SJSA1 (cell line): ENCODE measurements at regions not wholly inside any gene's neighbourhood (a gene's known extent, or its start where the extent isn't known, plus 50 kb on each side); places are given as distances from the start of the nearest gene placed in this dataset.
"Not testable (repeated sequence)": the region's sequence is repeated elsewhere in the genome, so short reads cannot be mapped to it uniquely, and the experiment has no call there.

Source experiments
- DNase-seq, 2 experiments: peaks; one replicate each; pipeline ENCODE4 v3.0.0-alpha.2; 2015 to 2020; ENCODE audit warnings: low spot score in 2 of 2, low read depth in 1 of 2
- H3K27ac ChIP-seq: fragments of 250-450 bp; sonication (Bioruptor Pico); 2 replicates; pipeline ENCODE4 v1.5.1; 2020; ENCODE audit warnings: mild to moderate bottlenecking, moderate library complexity
- H3K27me3 ChIP-seq: fragments of 250-450 bp; sonication (Bioruptor Pico); replicated peaks from 2 replicates; pipeline ENCODE4 v1.5.1; 2020; ENCODE audit warnings: mild to moderate bottlenecking, moderate library complexity
- H3K36me3 ChIP-seq: fragments of 250-450 bp; sonication (Bioruptor Pico); 2 replicates; pipeline ENCODE4 v1.5.1; 2020; ENCODE audit warnings: mild to moderate bottlenecking
- H3K4me1 ChIP-seq: fragments of 250-450 bp; sonication (Bioruptor Pico); replicated peaks from 2 replicates; pipeline ENCODE4 v1.6.1; 2021; ENCODE audit warnings: mild to moderate bottlenecking
- H3K4me3 ChIP-seq: fragments of 250-450 bp; sonication (Bioruptor Pico); 2 replicates; pipeline ENCODE4 v1.5.1; 2020; ENCODE audit warnings: mild to moderate bottlenecking
- H3K9me3 ChIP-seq: fragments of 250-450 bp; sonication (Bioruptor Pico); replicated peaks from 2 replicates; pipeline ENCODE4 v1.5.1; 2020; ENCODE audit warnings: mild to moderate bottlenecking

GRCh38 chr1:200266871-200267270 lies 143.0 kb downstream of the ZNF281 start:
- H3K27me3 ChIP-seq = no peaks in the 10 kb centered on the region
- H3K36me3 ChIP-seq = no peaks in the 10 kb centered on the region
- no peaks in the 10 kb centered on the region for H3K4me1 ChIP-seq
- no peaks in the 10 kb centered on the region for H3K9me3 ChIP-seq
- no peak overlapping the region for H3K4me3 ChIP-seq
- no peak overlapping the region for H3K27ac ChIP-seq
- DNase-seq = no peak

- no peaks in the 10 kb centered on the region for H3K4me1 ChIP-seq
Measured at GRCh38 chr1:200265881-200266280, 144.0 kb downstream of the ZNF281 start.

GRCh38 chr1:200265104-200265503 lies 144.7 kb downstream of the ZNF281 start:
- Histone ChIP-seq H3K4me1 (no peaks in the 10 kb centered on the region), H3K27me3 (no peaks in the 10 kb centered on the region), H3K4me3 (no peak overlapping the region), H3K36me3 (no peaks in the 10 kb centered on the region), H3K27ac (no peak overlapping the region), H3K9me3 (no peaks in the 10 kb centered on the region)
- DNase-seq = no peak

More at GRCh38 chr1:200265881-200266280, 144.0 kb downstream of the ZNF281 start:
- Histone ChIP-seq H3K9me3 (no peaks in the 10 kb centered on the region), H3K36me3 (no peaks in the 10 kb centered on the region), H3K4me3 (no peak overlapping the region), H3K27me3 (no peaks in the 10 kb centered on the region), H3K27ac (no peak overlapping the region)
- DNase-seq = no peak

- DNase-seq = no peak
- Histone ChIP-seq H3K27ac (no peak overlapping the region), H3K4me1 (no peaks in the 10 kb centered on the region), H3K36me3 (no peaks in the 10 kb centered on the region), H3K4me3 (no peak overlapping the region), H3K27me3 (no peaks in the 10 kb centered on the region), H3K9me3 (no peaks in the 10 kb centered on the region)
Measured at GRCh38 chr1:200263203-200263602, 146.6 kb downstream of the ZNF281 start.

- Histone ChIP-seq H3K36me3 (no peaks in the 10 kb centered on the region), H3K9me3 (no peaks in the 10 kb centered on the region), H3K4me3 (no peak overlapping the region), H3K27me3 (no peaks in the 10 kb centered on the region), H3K27ac (no peak overlapping the region), H3K4me1 (no peaks in the 10 kb centered on the region)
- DNase-seq = no peak
Measured at GRCh38 chr1:200262326-200262965, 147.4 kb downstream of the ZNF281 start.

GRCh38 chr1:200260597-200261335 lies 149.1 kb downstream of the ZNF281 start:
- DNase-seq = no peak
- Histone ChIP-seq H3K4me3 (no peak overlapping the region), H3K4me1 (no peaks in the 10 kb centered on the region), H3K36me3 (no peaks in the 10 kb centered on the region), H3K27ac (no peak overlapping the region), H3K27me3 (no peaks in the 10 kb centered on the region), H3K9me3 (no peaks in the 10 kb centered on the region)

- Histone ChIP-seq H3K27ac (no peak overlapping the region), H3K36me3 (no peaks in the 10 kb centered on the region), H3K4me3 (no peak overlapping the region), H3K9me3 (no peaks in the 10 kb centered on the region), H3K27me3 (no peaks in the 10 kb centered on the region), H3K4me1 (peaks cover 12% of the 10 kb centered on the region)
- DNase-seq = no peak
Measured at GRCh38 chr1:200258447-200259375, 151.1 kb downstream of the ZNF281 start.

- no peak overlapping the region for H3K4me3 ChIP-seq
- no peaks in the 10 kb centered on the region for H3K27me3 ChIP-seq
- peaks cover 19% of the 10 kb centered on the region for H3K4me1 ChIP-seq
- H3K27ac ChIP-seq = no peak overlapping the region
- H3K36me3 ChIP-seq = no peaks in the 10 kb centered on the region
- H3K9me3 ChIP-seq = no peaks in the 10 kb centered on the region
- DNase-seq = no peak
Measured at GRCh38 chr1:200257235-200257634, 152.6 kb downstream of the ZNF281 start.

- H3K27ac ChIP-seq, H3K9me3 ChIP-seq, H3K4me3 ChIP-seq, H3K27me3 ChIP-seq, DNase-seq, H3K36me3 ChIP-seq: not testable (repeated sequence)
- H3K4me1 ChIP-seq = peaks cover 20% of the 10 kb centered on the region
Measured at GRCh38 chr1:200254602-200255001, 155.2 kb downstream of the ZNF281 start.

- no peak overlapping the region for H3K4me3 ChIP-seq
- 0 out of 2 replicates have a peak overlapping the region, but pooled peaks have one; percentile 14 for H3K27ac ChIP-seq
- DNase-seq = peak in 1 of 2 experiments; percentile 66
- H3K36me3 ChIP-seq = no peaks in the 10 kb centered on the region
- peaks cover 23% of the 10 kb centered on the region for H3K4me1 ChIP-seq
- H3K9me3 ChIP-seq = no peaks in the 10 kb centered on the region
- H3K27me3 ChIP-seq = no peaks in the 10 kb centered on the region
Measured at GRCh38 chr1:200253774-200254495, 155.9 kb downstream of the ZNF281 start.

GRCh38 chr1:200252531-200252930 lies 157.3 kb downstream of the ZNF281 start:
- H3K9me3 ChIP-seq = no peaks in the 10 kb centered on the region
- no peaks in the 10 kb centered on the region for H3K27me3 ChIP-seq
- H3K27ac ChIP-seq = no peak overlapping the region; the same call in 1 of the 2 replicates
- peaks cover 29% of the 10 kb centered on the region for H3K4me1 ChIP-seq
- peak in 1 of 2 experiments; percentile 27 for DNase-seq
- H3K36me3 ChIP-seq = no peaks in the 10 kb centered on the region
- no peak overlapping the region for H3K4me3 ChIP-seq

GRCh38 chr1:200250469-200250868 lies 159.4 kb downstream of the ZNF281 start:
- no peaks in the 10 kb centered on the region for H3K27me3 ChIP-seq
- H3K27ac ChIP-seq = no peak overlapping the region

GRCh38 chr1:200248541-200248940 lies 161.3 kb downstream of the ZNF281 start:
- no peak overlapping the region for H3K27ac ChIP-seq
- peaks cover 15% of the 10 kb centered on the region for H3K4me1 ChIP-seq
- no peak for DNase-seq
- no peak overlapping the region for H3K4me3 ChIP-seq
- no peaks in the 10 kb centered on the region for H3K9me3 ChIP-seq
- H3K36me3 ChIP-seq = no peaks in the 10 kb centered on the region
- H3K27me3 ChIP-seq = no peaks in the 10 kb centered on the region

More at GRCh38 chr1:200250469-200250868, 159.4 kb downstream of the ZNF281 start:
- Histone ChIP-seq H3K4me3 (no peak overlapping the region), H3K4me1 (peaks cover 29% of the 10 kb centered on the region), H3K9me3 (no peaks in the 10 kb centered on the region), H3K36me3 (no peaks in the 10 kb centered on the region)
- DNase-seq = no peak
